NCI-H1694 (cell line): ENCODE measurements at regions not wholly inside any gene's neighbourhood (a gene's known extent, or its start where the extent isn't known, plus 50 kb on each side); places are given as distances from the start of the nearest gene placed in this dataset.
"Not testable (repeated sequence)": the region's sequence is repeated elsewhere in the genome, so short reads cannot be mapped to it uniquely, and the experiment has no call there.

Experiments used
- DNase-seq: peaks from one replicate; lab custom pipeline; 2025; lab: John Stamatoyannopoulos, UW

GRCh38 chr15:39396979-39397615 is 183.8 kb upstream of the THBS1 start:
- no peak for DNase-seq

DNA sequence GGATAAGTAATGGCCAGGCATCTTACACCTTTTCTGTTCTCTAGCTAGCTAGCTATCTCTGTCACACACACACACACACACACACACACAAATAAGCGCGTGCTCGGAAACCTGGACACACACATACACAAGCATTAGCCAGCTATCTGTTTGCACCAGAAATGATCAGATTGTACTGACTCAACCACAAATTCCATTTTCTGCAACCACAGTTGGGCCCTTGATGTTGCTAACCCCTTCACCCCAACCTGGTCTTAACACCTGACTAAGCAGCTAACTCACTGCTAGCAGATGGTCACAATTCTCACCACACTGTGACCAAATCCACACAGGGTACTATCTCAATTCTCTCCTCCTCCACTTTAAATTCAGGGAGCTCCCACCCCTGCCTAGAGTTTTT is 183.0 kb upstream of the THBS1 start:
- no peak for DNase-seq

GRCh38 chr15:39399600-39399999 is 181.3 kb upstream of the THBS1 start:
- DNase-seq = no peak

DNA sequence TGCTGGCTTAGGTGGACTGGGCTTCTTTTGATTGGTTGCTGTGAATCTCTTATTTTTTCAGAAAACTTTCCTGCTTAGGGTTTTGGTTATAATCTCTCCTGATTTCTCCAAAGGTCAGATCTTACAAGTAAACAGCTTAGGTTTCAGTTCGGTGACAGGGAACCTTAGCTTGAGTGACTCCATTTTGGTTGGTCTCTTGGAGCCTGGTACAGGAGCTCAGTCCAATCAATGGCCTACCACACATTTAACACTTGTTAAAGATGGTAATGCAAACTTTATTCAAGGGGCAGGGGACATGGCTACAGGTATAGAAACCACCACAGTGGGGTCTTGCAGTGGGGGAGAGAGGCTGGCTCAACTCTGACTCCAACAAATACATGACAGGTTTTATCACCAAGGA is 180.9 kb upstream of the THBS1 start:
- no peak for DNase-seq

DNA sequence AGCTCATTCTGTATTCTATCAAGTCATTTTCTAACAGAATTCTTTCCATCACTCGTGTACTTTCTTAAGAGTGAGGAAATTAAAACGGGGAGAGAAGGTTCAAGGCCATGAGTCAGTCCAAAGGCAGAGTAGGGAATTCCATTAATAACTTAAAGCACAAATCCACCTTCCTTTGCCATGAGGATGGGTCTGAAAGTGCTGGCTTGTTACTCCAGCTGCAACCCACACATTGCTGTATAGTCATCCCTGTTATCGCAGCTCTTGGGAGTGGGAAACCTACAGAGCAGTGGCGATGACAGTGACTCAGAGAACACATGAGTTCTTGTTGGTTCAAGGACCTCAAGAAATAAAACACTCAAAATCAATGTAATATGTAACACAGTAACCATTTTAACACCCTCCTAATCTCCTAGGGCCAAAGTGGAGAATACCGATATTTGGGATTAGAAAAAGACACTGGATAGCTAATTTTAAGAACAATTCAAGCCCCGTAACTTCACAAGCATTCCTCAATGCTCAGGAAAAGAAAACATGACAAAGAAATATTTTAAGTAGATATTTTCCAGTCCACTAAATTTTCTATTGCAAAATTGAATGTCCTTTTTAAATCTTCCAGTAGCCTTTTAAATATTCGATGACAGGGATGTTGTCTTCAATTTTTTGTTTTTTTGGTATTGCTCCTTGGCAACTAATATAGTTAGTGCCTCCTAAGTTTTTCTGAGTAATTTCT is 179.9 kb upstream of the THBS1 start:
- no peak for DNase-seq

- DNase-seq = no peak
Observed at GRCh38 chr15:39403640-39404117, 177.2 kb upstream of the THBS1 start.

DNA sequence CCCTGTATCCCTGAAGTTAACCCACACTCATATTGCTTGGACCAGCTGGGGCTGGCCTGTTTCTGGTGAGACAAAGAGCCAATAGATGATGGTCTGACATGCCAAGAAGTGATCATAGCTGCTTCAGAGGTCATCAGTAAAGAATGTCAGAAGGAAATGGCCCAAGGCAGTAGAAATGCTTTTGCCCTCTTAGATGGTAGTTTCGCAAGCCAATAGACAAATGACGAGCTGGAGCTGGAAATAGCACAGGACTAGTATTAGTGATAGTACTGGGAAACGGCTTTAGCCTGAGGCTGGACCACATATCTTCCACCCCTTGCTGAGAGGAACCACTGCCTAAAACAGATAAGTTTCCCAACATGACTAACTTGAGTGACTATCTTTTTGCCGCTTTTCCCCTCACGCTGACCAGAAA is 176.1 kb upstream of the THBS1 start:
- no peak for DNase-seq

GRCh38 chr15:39406485-39406884 is 174.4 kb upstream of the THBS1 start:
- no peak for DNase-seq

- DNase-seq = no peak
Observed at GRCh38 chr15:39407116-39407515, 173.8 kb upstream of the THBS1 start.

- no peak for DNase-seq
Observed at GRCh38 chr15:39409876-39410530, 170.9 kb upstream of the THBS1 start.

GRCh38 chr15:39411102-39411989 is 169.5 kb upstream of the THBS1 start:
- no peak for DNase-seq

- DNase-seq = no peak
Observed at GRCh38 chr15:39413558-39413957, 167.3 kb upstream of the THBS1 start.

DNA sequence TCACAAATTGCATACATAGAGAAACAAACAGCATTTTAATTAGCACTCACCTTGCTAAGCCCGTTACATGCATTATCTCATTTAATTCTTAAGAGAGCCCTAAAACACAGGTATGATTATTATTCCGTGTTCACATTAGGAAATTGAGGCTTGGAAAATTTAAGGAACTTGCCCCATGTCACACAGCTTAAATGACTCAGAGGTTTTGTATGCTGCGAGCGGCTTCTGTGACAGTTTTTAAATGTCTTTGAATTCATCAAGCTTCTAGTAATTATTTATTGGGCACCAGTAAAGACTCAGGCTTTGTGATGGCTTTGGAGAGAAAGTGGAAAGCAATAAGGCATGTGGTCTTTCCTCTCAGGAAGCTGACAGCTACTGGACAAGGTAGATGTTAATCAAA is 166.7 kb upstream of the THBS1 start:
- no peak for DNase-seq

DNA sequence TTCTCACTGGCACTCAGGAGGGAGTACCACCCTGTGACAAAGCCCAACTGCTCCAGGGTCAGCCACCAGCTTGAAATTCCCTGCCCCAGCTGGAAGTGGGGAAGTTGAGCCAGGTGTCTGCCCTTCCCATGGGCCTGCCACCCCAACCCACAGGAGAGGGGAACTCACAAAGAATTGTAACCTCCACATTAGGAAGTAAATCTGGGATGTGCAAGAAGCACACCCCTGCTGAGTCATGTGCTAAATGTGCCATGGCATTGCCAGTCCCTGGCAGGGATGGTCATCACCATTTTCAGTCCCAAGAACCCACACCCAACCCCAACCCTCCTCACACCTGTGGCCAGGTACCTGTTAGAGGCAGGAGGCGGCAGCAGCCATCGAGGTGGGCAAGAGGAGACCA is 165.2 kb upstream of the THBS1 start:
- no peak for DNase-seq

DNA sequence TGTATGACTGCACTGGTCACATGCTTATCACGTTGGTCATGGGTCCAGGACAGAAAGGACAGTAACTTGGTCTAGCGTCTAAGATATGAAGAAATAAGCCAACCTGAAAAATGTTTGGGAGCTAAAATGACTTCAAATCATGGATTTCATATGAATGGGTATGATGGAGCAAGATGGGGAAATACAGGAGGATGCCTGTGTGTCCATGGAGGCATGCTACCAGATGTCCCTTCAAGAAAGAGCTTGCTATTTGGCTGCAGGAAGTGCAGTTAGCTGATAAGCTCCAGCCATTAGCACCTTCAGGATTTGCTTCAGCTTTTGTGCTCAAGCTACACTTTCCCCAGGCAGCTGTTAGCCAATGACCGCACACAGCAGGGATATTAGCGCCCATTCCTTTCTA is 164.6 kb upstream of the THBS1 start:
- DNase-seq = no peak

DNA sequence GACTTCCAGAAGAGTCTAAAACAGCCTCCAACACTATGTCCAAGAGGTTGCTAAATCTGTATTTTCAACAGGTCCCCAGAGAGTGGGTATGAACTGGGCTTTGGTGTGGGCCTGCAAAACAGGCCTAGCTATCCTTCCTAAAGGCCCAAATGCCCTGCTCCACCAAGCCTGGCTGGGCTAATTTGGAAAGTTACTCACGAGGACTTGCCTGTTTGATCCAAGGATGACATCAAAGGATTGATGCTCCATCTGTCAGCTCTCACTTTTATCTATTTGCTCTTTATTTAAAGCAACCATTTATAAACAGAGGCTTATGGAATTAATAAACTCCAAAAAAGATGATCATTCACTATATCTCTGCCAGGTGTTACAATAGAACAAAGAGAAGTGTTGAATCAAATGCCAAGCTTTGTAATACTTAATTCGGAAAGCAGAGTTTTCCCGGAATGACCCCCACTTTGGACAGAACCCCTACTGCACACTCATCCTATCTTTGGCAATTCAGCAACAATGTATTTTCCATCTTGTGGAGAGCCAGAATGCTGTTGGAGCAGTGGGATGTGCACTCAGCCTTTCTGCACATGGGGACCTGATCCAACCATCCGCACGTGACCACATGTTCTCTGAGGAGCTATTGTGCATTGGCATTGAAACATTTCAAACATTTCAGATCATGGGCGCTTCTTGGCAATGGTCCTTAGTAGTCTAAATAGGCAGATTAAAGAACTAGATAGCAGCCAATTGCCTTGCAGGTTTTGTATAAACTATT is 163.3 kb upstream of the THBS1 start:
- DNase-seq = no peak

GRCh38 chr15:39419651-39420050 is 161.2 kb upstream of the THBS1 start:
- DNase-seq = no peak

DNA sequence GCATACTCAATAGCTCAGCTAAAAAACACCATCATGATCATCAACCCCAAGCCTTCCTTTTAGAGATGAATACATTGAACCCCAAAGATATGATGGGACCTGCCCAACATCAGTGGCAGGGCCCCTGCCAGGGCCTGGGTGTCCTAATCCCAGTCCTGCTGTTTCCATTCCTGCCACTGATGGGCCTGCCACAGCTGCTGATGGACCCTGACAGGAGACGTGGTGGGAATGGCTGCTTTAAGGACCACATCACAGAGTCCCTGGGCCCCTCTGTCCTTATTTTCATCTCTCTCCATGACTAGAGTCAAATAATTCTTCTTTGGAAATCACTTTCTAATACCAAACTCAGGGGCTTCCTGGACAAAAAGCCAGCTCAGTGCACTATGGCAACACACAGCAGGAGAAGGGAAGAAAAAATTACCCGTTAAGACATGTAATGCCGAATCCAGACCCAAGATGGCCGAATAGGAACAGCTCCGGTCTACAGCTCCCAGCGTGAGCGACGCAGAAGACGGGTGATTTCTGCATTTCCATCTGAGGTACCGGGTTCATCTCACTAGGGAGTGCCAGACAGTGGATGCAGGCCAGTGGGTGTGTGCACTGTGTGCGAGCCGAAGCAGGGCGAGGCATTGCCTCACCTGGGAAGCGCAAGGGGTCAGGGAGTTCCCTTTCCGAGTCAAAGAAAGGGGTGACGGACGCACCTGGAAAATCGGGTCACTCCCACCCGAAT is 160.6 kb upstream of the THBS1 start:
- not testable (repeated sequence) for DNase-seq

GRCh38 chr15:39420853-39421192 is 160.1 kb upstream of the THBS1 start:
- not testable (repeated sequence) for DNase-seq

DNA sequence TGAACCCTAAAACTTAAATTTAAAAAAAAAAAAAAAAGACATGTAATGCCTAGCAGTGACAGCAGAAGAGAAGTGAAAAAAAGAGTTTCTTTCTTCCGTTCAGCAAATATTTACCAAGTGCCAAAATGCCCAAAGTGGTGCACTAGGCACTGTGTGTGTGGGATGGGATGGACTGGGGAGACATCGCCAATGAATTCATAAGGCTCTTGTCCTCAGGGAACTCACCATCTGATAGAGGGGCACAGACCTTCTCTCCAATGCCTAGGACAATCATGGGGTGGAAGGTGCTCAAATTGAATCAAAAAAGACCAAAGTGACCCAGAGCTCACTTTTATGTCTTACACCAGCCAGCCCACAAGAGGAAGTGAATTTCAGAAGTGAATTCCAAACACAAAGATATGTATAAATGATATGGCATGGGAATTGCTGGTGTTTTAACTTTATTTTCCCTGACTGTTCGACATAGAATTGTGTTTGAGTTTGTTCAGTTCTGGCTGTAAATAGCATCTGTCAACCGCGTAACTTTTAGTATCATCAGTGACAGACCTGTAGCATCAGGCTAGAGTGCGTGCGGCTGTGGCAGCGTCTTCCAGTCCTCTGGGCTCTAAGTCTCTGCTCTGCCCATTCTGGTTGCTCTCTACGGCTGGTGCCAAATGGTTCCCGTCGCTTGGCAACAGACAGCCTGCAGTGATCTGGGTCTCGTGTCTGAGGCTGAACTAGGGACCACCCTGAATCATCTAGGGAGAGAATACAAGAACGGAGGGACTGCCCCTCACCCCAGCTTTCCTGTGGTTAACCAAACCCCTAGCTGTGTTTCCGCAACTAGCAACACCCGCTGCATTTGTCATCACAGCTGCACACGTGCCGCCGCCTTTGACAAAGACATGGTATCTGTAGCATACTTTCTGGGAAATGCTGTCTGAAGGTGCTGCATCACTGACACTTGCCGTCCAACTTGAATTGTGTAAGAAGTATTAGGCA is 154.0 kb upstream of the THBS1 start:
- no peak for DNase-seq
